ENCODE measurements at regions not wholly inside any gene's neighbourhood (a gene's known extent, or its start where the extent isn't known, plus 50 kb on each side); places are given as distances from the start of the nearest gene placed in this dataset.
"Not testable (repeated sequence)": the region's sequence is repeated elsewhere in the genome, so short reads cannot be mapped to it uniquely, and the experiment has no call there.

- not testable (repeated sequence) for DNase-seq
Observed at GRCh38 chr17:64800987-64801386, 118.3 kb downstream of the LRRC37A3 start.

DNA sequence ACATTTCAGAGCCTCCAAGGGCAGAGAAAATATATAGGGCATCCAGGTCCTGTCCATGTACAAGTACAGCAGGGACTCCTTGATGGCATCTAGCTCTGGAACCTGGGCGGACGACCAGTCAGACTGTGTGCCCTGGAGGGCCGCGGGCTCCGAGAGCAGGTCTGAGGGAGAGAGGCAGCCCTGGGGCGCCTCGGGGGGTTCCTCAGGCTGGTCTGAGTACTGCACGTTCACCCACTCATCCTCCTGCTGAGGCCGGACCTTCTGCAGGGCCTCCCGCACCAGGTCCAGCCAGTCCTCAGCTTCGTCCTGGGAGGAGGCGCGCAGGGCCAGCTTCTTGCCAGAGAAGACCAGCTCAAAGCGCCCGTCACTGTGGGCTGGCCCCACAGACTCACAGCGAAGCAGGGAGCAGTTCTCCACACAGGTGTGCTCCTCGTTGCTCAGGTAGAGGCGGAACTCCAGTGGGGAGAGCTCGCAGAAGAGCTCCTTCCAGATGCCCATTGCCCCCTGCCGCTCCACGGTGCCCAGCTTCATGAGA is 118.8 kb downstream of the LRRC37A3 start:
- not testable (repeated sequence) for DNase-seq

- not testable (repeated sequence) for DNase-seq
Observed at GRCh38 chr17:64799543-64800188, 119.6 kb downstream of the LRRC37A3 start.

- DNase-seq, result not testable (repeated sequence)
Observed at GRCh38 chr17:64798961-64799360, 120.3 kb downstream of the LRRC37A3 start.

DNA sequence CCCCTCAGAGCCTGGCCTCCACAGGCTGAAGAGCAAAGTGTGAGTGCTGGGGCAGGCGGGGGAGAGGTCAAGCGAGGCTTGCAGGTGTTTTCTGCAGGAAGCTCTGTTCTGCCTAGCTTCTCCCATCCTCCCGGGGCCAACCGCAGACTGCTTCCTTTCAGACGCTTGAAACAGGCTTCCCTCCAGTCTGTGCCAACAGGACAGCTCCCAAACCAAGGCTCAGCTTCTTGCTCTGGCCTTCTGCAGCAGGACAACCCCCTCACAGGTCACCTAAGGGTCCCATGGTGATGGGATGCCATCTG is 120.8 kb downstream of the LRRC37A3 start:
- DNase-seq, result not testable (repeated sequence)

DNA sequence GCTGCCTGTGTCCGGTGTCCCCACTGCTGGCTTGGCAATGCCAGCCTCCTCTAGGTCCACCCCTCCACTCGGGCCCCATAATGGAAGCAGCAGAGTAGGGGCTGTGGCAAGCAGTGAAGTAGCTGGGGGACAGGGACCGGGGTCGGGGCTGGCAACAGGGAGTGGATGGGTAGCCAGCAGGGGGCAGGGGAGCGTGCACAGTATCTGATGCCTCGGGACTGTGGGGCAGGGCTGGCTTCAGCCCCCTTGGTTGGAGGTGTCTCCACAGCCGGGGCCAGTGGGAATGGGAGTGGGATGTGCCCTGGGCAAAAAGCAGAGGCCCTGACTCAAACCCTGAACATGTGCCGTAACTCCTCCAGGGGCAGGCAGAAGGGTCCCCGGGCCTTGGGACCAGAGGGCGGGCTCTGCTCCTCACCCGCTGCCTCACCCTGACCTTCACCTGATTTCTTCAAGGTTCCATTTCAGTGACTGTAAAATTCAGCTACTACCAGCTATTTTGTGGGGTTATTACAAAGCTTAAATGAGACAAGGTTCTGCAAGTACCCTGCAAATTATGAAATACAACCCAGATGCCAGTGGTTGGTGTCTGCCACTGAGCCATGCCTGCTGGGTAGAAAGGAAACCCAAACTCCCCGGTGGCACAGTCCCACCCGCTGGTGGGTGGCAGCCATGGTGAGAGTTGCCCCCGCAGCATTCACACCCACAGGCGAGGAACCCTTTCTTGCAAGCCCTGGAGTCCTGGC is 121.4 kb downstream of the LRRC37A3 start:
- not testable (repeated sequence) for DNase-seq

GRCh38 chr17:64795342-64795741 is 123.9 kb downstream of the LRRC37A3 start:
- not testable (repeated sequence) for DNase-seq

DNA sequence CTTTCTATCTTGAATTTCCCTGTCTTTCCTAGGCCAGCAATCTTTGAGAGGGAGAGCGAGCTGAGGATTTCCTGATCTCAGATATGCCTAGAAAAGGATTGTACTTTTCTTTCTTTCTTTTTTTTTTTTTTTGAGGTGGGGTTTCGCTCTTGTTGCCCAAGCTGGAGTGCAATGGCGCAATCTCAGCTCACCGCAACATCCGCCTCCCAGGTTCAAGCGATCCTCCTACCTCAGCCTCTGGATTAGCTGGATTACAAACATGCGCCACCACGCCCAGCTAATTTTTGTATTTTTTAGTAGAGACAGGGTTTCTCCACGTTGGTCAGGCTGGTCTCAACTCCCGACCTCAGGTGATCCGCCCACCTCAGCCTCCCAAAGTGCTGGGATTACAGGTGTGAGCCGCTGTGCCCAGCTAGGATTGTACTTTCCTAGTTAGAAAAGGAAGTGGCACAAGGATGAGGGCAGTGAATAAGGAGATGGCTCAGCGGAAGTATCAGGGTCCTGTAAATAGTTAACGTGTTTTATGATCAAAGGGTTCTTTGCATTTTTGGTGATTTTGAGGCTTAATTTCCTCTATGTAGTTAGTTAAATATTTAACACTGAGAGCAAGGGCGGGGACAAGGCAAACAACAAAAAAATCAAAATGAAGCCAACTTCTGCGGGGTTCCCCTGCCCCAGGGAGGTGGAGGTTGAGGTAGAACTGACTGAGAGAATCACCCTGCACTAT is 124.6 kb downstream of the LRRC37A3 start:
- not testable (repeated sequence) for DNase-seq

GRCh38 chr17:64794113-64794512 is 125.2 kb downstream of the LRRC37A3 start:
- not testable (repeated sequence) for DNase-seq

DNA sequence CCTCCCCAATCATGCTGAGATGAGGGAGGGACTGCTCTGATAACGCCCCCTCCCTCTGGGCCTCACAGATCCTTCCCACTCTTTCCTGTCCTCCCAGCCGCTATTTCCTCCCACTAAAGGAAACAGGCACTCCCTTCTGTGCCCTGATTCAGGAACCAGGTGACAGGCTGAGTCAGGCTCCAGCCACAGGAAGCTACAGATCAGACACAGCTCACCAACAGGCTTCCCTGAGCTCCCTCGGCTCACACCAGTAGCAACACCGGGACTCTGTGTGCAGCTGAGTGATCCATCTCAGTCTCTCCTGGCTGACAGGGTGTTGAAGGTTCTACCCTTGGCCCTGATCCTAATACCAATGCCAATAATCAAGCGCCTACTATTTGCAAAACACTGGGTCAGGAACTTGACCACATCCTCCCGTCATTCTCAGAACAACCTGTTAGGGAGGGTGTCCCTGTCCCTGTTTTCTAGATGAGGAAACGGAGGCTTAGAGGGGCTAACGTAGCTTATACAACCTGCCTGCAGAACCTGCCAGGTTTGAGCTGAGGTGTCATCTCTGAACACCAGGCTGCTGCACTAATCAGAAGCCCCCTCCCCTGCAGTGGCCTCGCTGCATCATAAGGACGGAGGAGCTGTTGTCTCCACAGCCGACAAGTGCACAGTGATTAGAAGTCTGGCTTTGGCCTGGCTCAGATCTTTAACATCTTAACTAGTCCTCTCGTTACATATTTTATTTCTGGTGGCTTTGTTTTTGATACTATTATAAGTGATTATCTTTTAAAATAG is 126.3 kb downstream of the LRRC37A3 start:
- peak in 1 of 2 donors; percentile 75 for DNase-seq

DNA sequence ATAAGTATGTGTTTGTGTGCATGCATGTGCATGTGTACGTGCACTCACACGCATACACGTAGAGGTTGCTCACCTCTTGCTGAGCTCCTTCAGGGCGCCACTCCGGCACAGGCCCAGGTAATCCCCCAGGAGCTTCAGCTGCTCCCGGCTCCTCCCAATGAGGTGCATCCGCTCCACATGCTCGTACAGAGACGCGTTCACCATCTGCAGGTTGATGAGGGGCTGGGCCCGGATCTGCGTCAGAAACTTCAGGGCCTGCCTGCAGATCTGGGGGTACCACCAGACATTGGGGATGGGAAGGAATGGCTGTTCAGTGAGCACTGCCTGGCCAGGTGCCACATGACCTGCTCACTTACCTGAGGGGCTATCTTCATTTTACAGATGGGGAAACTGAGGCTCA is 127.0 kb downstream of the LRRC37A3 start:
- not testable (repeated sequence) for DNase-seq

DNA sequence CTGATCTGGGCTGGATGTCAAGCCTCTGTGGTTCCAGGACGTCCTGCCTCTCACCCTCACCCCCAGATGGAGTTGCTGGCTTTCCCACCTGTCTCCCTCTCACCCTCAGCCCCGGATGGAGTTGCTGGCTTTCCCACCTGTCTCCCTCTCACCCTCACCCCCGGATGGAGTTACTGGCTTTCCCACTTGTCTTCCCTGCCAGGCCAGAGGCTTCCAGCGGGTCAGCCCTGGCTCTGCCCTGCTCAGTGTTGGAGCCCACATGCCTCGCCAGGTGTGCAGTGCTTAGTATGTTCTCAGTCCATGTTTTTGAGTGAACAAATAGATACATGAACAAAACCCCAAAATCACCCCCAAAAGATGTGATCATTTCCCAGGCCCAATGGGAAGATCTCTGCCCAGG is 127.6 kb downstream of the LRRC37A3 start:
- DNase-seq, result not testable (repeated sequence)

GRCh38 chr17:64791226-64791625 is 128.1 kb downstream of the LRRC37A3 start:
- DNase-seq, result not testable (repeated sequence)

- DNase-seq, result not testable (repeated sequence)
Observed at GRCh38 chr17:64790690-64791089, 128.6 kb upstream of the SMURF2 start.

- DNase-seq, result not testable (repeated sequence)
Observed at GRCh38 chr17:64790193-64790592, 128.1 kb upstream of the SMURF2 start.

- not testable (repeated sequence) for DNase-seq
Observed at GRCh38 chr17:64789061-64789445, 126.9 kb upstream of the SMURF2 start.

GRCh38 chr17:64788286-64789060 is 126.4 kb upstream of the SMURF2 start:
- no peak for DNase-seq

DNA sequence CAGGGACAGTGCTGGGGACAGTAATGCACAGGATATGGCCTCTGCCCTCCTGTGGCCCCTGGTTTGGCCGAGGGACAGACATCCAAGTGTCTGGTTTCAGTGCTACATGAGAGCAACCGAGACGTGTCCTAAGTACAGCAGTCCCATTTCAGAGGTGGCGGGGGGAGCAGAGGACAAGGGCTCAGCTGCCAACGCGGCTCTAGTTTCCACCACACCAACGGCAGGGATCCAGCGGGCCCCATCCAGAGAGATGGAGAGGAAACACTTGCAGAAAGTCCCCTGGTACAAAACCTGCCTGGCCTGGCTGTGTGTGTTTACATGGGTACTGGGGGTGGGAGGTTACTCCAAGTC is 125.8 kb upstream of the SMURF2 start:
- DNase-seq, result no peak

DNA sequence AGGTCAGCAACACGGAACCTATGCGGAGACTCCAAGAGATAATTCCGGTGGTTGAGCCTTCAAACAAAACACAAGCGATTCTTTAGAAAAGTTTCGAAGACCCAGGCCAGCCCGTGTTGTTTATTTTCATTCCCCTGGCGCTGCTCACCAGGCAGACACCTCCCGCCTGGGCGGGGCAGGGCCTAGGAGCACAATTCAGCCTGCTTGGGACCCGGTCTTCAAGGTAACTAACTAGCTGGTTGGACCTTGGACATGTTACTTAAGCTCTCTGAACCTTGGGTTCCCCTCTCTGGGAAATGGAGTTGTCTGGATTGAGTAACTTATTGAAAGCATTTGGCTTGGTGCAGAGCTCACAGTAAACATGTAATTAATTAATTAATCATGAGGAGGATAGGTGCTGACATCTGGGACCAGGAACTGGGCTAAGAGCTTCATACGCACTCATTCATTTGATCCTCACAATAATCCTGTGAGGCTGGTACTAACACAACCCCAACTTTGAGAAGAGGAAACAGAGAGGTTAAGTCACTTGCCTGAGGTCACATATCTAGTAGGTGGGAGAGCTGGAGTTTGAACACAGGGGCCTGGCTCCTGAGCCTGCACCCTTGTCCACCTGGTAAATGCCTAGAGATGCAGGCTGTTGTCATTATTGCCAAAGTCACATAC is 125.3 kb upstream of the SMURF2 start:
- no peak for DNase-seq

GRCh38 chr17:64786337-64786736 is 124.2 kb upstream of the SMURF2 start:
- no peak for DNase-seq

- no peak for DNase-seq
Observed at GRCh38 chr17:64785011-64785421, 122.9 kb upstream of the SMURF2 start.

Measured in bone marrow (tissue), 2 donors.